ENCODE measurements at regions not wholly inside any gene's neighbourhood (a gene's known extent, or its start where the extent isn't known, plus 50 kb on each side); places are given as distances from the start of the nearest gene placed in this dataset.
"Not testable (repeated sequence)": the region's sequence is repeated elsewhere in the genome, so short reads cannot be mapped to it uniquely, and the experiment has no call there.

DNA sequence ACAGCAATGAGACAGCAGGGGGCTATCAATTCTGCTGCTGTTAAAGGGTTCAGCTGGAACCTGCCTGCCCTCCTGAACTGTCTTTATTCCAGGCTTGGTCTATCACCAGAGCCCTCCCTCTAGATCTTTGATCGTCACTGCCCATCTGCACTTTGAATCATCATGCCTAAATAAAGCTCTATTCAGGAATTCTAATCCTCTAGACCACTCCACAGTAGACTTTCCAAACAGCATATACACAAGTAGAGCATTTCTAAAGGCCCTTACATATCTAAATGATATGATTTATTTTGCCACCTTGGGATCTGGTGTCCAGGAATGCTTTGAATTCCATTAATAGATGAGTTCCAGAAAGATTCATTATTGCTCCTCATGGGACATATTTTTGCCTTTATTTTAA is 542.1 kb upstream of the SYT4 start:
- no peak for DNase-seq

DNA sequence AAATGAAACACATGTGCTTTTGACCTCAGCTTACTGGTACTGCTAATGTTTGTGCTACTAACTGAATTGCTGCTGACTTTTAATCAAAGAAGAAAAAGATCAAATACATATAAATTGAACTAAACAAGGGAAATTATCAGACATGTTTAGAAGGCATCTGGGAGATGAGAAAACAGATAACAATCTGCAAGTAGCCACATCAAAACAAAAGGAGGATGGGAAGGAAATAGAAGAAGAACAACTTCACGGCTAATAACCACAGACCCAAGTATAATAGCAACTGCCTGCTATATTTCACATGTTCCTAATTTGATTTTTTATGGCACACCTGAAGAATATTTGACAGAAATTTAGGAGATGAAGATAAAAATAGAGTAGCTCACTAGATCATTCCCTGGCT is 542.6 kb upstream of the SYT4 start:
- DNase-seq = no peak

DNA sequence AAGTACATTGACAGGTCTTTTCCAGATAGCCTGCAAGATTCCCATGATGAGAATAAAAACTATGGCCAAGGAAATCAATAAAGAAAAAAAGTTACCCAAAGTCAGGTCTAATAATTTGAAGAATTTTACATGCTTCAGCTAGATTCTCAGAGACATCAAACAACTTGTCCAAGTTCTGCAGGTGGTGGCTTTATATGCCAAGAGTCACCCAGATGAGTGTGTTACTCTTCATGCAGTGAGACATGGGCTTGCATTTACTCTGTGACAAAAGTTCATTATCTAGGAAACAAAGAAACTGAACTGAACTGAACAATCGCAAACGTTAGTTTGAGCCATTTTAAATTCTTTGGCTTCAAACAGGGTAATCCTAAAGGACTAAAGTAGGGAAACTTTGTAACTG is 548.5 kb upstream of the SYT4 start:
- no peak for DNase-seq

DNA sequence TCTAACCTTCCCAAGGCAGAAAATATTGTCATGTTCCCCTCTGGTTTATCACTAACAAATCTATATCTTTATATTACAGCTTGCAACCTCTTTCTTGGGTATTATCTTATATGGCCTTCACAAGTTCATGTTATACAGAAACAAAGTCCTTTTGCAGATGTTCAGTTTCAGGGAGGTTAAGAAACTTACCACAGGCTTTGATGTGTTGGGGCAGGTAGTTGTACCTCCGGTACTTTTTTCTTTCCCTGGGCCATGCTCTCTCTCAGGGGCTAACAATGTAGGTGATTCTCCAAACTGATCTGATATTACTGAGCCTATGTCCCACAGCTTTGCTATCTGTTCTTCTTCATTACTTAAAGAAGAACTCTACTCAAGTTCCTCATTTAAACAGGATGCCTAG is 548.9 kb upstream of the SYT4 start:
- no peak for DNase-seq

DNA sequence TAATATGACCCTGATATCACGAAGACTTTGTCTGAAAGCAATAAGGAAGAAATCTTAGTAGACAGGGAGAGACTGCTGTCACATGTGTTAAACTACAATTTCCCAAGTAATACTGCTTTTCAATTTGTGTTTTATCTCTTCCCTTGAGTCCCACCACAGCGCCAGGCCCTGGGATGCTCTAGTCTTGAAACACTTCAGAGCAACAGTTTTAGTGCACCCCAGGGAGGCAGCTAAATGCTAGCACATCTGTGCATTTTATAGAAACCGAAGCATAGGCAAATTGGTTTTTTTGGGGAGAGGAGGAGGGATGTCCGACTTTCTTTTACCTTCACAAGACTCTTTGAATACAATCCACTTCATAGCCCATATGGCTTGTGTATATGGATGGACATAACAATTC is 550.0 kb upstream of the SYT4 start:
- DNase-seq = no peak

DNA sequence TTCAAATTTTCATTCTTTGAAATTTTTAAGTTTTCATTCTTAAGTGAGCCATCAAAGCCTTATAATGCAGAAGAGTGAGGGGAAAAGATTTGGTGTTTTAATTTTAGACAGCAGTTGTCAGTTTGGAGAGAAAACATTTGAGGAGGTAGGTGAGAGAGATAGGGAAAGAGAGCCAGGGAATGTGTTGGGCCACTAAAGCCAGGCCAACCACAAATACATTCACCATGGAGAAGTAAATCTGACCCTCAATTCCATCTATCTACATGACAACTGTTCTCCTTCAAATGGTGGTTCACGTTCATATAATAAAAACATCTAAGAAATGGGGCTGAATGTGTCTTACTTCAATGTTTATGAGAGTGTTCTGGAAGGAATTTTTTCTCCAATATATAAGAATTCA is 553.0 kb upstream of the SYT4 start:
- no peak for DNase-seq

DNA sequence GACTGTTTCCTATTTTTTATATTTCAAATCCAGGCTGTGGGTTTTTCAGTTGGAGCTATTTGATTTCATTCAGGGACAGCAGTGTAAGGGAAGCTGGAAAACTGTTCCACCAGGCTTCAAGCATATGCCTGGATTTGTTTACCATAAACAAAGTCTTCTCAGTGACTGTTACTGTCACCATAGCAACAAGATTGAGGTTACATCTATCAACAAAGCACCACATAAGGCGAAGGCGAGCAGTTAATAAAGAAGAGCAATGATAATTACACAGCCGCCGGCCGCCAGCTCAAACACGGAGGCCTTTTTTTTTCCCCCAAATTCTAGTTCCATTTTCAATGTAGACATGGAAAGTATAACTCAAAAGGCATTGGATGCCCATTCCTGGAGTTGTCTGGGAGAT is 553.7 kb upstream of the SYT4 start:
- peak; percentile 48 for DNase-seq

DNA sequence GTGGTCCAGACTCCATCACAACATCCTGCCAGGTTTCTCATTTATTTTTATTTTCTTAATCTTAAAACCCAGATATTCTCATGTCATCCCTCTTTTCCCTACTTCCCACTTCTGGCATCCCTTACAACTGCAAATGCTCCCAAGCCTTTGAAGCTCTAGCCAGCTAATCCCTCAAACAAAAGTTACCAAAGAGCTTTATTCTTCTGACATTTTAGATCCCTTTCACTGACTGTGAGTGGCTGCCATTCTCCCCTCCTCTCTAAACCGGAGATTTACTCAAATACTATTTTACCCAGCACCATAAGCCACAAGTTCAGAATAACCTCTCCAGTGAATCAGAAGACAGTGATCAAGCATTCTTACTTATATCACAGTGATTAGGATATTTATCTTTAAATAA is 569.0 kb upstream of the SYT4 start:
- DNase-seq = no peak

DNA sequence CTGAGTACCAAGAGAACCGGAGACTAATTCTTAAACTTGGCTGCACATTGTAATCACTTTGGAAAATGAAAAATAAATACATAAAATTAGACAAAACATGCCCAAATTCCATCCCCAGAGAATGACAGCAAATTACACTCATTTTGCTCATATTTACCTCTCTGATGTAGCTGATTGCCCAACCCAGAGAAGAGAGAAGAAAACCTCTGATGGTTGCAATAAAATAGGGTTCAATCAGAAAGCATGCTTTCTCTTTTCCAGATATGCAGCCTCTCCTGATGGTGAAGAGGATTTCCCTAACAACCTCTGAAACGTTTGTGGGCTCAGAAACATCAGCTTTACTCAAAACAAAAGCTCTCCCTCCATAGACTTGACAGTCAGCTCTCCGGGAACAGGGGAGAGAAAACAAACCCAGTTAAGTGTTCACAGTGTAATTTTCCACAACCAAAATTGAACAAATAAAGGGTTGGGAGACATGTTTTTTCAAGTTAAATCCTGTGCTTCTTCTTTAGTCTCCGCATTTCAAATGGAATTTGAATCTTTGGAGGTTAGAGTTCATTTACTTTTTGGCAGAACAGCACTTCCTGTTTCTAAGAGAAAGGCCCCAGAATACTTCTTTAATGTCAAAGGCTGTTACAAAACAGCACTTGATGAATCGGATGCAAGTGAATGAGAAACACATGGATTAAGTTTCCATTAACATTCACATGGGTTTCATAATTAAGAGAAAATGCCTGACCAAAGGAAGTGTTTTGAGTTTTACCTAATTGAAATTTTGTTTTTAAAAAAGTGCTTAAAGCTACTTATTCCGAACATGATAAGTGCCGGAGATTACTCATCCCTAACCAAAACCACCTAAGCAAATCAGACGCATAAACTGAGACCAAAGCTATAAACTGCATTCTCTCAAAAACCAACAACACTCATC is 570.1 kb upstream of the SYT4 start:
- DNase-seq = peak; percentile 43

DNA sequence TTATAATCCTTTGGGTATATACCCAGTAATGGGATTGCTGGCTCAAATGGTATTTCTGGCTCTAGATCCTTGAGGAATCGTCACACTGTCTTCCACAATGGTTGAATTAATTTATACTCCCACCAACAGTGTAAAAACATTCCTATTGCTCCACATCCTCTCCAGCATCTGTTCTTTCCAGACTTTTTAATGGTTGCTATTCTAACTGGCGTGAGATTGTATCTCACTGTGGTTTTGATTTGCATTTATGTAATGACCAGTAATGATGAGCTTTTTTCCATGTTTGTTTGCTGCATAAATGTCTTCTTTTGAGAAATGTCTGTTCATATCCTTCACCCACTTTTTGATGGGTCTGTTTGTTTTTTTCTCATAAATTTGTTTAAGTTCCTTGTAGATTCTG is 572.5 kb upstream of the SYT4 start:
- DNase-seq = not testable (repeated sequence)

DNA sequence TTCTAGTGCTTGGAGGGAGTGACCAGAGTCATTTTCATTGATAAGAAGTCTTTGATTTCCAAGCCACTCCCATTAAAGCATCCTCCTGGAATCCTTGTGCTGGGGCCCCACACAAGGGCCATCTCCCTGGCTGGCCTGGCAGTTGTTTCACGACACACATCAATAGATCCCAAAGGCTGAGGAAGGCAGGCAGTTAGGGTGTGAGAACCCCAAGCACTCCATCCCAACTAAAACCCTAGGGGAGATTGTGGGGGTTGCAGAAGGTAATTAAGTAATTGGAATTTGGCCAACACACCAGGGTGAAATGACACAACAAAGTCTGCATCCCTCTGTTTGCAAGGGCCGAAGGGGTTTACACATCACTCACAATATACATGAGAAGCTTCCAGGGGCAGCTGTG is 578.1 kb upstream of the SYT4 start:
- DNase-seq = no peak

DNA sequence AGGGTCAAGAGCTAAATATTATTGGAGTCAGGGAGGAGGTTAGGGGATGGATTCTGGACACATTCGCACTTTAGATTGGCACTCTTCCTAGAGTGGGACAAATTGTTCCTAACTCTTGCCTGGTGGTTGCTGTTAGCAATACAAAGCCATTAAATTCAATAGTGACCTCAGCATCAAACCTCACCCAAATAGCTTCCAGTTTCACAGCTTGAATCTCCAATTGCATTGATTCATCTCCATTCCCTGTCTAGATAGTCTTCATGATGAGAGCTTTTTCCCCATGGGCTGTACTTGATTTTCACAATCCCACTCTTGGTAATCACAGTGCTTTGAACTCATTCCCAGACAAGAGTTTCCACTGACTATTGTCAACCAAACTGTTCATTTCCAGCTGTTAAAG is 585.9 kb upstream of the SYT4 start:
- DNase-seq = peak; percentile 94

DNA sequence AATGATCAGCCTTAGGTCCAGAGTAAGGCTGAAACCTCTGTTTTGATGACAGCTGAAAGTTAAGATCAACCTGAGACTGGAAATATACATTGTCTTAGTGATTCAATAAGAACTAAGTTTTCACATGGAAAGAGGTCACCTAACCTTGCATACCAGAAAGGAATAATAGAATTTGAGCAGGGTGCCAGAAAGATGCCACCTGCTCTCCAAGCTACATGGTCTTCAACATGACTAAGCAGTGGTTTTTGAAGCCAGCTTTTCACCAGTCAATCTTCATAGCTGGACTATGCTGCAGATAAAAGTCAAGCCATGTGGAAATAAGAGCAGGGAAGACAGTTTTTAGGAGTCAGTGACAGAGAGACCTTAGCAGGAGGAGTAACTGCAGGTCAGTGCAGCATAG is 589.4 kb upstream of the SYT4 start:
- no peak for DNase-seq

DNA sequence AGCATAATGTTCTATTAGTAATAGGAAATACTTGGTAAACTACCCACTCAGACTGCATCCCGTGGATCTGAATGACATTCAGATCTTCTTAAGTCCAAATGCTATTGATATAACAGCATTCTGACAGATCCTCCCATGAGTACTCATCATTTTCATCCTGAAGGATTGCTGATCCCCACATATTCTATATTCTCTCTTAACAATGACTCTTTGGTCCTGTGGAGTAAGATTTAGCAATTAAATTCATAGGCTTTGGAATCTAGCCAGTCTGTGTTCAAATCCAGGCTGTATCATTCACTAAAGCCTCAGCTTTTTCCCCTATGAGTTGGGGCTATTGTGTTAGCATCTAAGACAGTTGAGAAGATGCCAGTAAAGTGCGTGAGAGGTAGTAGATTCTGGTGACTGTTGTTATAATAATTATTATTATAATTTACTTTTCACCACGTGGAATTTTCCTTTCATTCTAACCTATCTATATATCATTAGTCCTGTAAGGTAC is 591.3 kb upstream of the SYT4 start:
- DNase-seq = peak; percentile 15

DNA sequence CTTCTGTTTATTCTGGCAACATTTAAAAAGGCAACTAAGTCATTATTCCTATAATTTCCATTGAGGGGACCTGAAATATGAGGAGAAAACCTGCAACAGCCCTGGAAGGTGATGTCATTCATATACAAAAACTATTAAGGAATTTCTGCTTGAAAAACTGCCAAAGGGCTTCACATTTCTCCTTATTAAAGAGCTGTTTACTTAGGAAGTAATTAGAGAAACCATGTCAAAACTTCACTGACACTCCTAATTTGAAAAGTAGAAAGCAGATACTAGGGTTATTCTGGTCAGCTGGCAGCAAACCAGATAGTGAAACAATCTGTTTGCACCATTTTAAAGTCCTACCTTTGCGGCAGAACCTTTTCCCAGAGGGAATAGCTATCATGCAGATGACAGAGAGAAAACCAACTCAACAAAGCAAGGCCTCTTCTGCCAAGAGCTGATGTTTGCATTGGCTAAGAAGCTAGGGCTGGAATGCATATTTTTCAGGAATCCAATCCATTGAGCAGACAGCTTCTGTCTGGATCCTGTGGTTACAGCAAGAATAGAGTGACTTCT is 592.2 kb upstream of the SYT4 start:
- peak; percentile 80 for DNase-seq

DNA sequence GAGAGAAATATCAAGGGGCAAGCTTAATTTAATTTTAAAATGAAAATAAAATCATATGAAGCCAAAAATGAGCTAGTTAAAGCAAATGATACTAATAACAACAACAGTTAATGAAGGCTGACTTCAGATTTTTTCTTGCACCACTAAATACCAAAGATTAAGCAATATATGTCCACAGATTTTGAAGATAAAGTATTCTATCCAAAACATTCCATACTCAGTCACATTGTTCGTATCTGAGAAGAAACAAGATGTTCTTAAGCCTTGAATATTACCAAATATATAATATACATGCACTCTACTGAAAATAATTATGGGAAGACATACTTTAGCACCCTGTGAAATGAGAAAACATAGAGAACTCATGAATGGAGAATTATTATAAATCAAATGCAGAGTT is 593.3 kb upstream of the SYT4 start:
- no peak for DNase-seq

DNA sequence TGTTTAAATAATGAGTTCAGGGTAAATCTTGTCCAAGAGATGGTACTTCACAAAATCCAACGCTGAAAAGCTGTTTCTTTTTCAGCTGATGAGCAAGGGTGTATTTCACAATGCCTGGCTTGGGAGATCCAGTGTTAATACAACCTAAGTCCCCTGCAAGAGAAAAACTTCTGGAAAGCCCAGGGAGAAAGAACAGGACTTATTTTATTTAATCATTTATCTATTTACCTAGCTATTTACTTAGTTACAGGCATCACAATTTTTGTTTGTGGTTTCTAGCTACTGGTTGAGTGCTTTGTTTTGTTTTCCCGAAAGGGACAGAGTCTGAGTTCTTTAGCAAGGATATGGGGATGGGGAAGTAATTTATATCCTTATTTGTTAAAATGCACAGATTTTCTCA is 598.2 kb upstream of the SYT4 start:
- no peak for DNase-seq

DNA sequence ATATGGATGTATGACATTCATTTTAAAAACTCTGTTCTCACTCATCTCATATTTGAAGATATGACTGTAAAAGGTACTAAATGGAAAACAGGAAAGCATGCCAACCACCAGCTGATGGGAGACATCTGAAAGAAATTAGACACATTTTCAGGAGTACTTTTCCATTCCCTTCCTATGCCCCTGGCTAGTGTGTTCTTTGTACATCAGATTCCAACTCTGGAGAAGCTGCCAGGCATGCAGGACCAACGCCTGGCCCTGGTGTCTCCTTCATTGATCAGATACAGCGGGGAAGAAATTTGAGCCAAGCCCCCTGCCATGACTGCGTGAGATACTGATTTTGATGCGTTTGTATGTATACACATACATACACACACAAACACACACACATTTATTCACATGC is 599.0 kb upstream of the SYT4 start:
- no peak for DNase-seq

DNA sequence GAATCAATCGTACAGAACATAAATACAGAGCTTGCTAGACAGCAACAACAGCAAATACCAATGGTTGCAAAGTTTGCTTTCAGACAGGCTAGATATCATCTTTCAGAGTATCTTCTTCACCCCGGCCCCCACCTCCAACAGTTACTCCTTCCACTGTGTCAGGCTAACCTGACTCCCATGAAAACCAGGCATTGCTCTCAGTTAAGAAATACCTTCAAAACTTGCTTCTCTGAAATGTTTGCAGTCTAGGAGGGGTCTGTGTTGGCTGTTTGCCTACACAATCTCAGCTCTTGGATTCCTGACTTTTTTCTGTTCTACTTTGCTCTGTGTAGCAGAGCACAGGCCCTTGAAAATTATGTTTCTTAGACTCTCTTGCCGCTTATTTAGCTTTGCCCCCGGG is 599.5 kb upstream of the SYT4 start:
- DNase-seq = no peak

DNA sequence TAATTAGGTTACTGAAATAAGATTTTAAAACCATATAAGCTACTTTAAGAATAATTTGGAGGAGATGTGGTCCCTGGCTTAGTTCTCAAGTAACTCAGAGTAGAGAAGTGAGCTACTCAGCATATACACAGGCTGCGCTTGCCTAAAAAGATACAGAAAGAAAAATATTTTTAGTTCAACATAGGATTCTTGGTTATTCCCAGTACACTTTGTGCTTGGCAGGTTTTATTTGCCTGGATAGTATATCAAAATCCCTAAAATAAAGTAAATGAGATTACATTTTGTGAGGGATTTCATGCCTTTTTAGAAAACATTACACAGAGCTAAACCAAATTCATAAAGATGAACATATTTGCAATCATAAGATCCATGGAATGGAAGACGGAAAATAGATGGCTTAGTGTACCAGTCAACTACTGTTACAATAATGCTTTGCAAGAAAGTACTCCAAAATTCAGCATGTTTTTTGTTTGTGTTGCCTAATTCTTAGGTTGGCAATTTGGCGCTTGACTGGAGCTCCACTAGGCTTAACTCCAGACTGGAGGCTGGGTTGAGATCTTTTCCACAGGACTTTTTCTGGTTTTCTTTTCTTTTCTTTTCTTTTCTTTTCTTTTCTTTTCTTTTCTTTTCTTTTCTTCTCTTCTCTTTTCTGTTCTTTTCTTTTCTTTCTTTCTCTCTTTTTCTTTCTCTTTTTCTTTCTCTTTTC is 600.5 kb upstream of the SYT4 start:
- DNase-seq = no peak

DNA sequence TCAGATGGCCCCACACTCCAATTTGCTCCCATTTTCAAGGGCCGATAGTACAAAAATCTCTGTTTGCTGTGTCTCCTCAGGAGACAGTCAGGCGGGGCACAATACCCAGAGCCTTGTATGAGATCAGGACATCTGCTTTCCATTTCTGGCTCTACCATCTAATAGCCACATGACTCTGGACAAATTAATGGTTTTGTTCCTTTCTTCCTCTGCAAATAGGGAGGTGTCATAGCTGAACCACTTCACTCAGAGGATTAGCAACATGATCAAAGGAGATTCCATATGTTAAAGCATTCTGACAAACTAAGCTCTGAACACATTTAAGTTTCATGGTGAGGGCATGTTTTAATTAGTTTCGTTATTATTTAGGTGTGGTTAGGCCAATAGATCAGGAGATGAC is 602.1 kb upstream of the SYT4 start:
- DNase-seq = peak; percentile 65

DNA sequence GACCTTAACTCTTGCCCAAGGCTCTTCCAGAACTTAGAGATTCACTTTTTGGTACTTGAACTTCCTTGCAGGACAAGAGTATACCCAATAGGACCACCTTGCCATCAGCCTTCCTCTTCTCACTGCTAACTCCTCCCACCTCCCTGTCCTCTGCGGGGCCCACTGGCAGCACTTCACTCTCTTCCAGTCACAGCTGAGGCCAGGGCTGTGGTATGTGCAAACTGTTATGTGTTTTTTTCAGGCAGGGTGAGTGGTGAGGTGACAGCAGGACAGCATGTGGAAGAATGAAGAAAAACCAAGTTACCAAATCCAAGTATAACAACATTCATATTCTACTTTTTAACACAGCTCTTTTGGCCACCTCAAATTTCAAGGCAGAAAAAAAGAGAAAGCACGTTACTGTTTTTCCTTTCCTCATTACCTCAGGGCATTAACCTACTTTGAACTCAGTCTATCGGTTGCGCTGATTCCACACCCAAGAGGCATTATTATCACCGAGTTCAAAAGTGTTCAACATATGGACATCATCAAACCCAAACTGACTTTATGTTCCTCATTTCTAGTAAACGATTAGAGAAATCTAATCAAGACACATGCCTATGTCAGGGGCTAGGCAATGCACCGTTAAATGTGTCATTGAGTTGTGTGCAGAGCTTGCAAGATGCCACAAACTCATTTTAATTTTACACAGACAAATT is 605.2 kb upstream of the SYT4 start:
- DNase-seq = no peak

DNA sequence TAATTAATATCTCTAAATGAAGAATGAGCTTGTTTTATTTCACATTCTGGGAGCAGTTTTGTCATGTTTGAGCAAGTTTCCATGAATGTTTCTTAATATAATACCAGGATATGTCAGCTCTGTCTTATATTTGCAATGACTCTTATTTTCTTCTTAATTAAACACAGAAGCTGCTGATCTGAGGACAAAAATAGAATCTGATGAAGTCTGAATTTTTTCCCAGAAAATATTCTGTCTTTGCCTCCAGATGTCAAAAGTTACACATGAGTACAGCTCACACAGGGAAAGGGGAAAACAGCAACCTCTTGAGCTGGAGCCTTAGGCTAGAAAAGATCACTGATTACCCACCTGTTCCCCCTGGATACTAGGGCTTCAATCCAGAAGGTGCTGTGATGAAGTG is 606.6 kb upstream of the SYT4 start:
- DNase-seq = peak; percentile 70

All from skin of body (tissue), 1 donor.